ENCODE measurements at regions not wholly inside any gene's neighbourhood (a gene's known extent, or its start where the extent isn't known, plus 50 kb on each side); places are given as distances from the start of the nearest gene placed in this dataset.
"Not testable (repeated sequence)": the region's sequence is repeated elsewhere in the genome, so short reads cannot be mapped to it uniquely, and the experiment has no call there.

GRCh38 chr2:87324335-87325041 is 302.8 kb upstream of the PLGLB1 start:
- peak overlapping the region; percentile 81 for H3K27ac ChIP-seq
- DNase-seq = peak; percentile 31
- H3K4me1 ChIP-seq (ENCODE audit: insufficient read depth) = peaks cover 24% of the 10 kb centered on the region
- H3K36me3 ChIP-seq (ENCODE audit: low read depth); H4K20me1 ChIP-seq (ENCODE audit: insufficient read depth); H3K9me3 ChIP-seq (ENCODE audit: low read depth); H3K9me2 ChIP-seq (ENCODE audit: insufficient read depth); in situ Hi-C loops (cut with MboI); H3K79me2 ChIP-seq (ENCODE audit: insufficient read depth); H3K27me3 ChIP-seq (replicated peaks; ENCODE audit: insufficient read depth): not testable (repeated sequence)
- peak overlapping the region; percentile 23 for H3K4me2 ChIP-seq (ENCODE audit: unreplicated experiment)
- H3F3A ChIP-seq (ENCODE audit: insufficient read depth) = peaks cover 16% of the 10 kb centered on the region
- H3K9ac ChIP-seq = peak overlapping the region; percentile 22
- WGBS, 2 experiments (ENCODE audit: low coverage in 1 of 2, low lambda C conversion rate in 2 of 2, missing lambda C conversion rate in 2 of 2) = 3 to 6% methylated on average over 5 to 6 of the region's 6 CpGs
- peak overlapping the region; percentile 26 for H3K4me3 ChIP-seq
- H2AFZ ChIP-seq = peak overlapping the region; percentile 35; the same call in 1 of the 2 replicates

GRCh38 chr2:87325042-87325910 is 303.6 kb upstream of the PLGLB1 start:
- H2AFZ ChIP-seq; H3K79me2 ChIP-seq (ENCODE audit: insufficient read depth); H3K9me2 ChIP-seq (ENCODE audit: insufficient read depth); H3K36me3 ChIP-seq (ENCODE audit: low read depth); H3K9me3 ChIP-seq (ENCODE audit: low read depth); H3K27me3 ChIP-seq (replicated peaks; ENCODE audit: insufficient read depth); in situ Hi-C loops (cut with MboI); H4K20me1 ChIP-seq (ENCODE audit: insufficient read depth): not testable (repeated sequence)
- Histone ChIP-seq H3K4me2 (ENCODE audit: unreplicated experiment) (peak overlapping the region; percentile 57), H3K27ac (peak overlapping the region; percentile 82), H3K9ac (peak overlapping the region; percentile 58), H3F3A (ENCODE audit: insufficient read depth) (peaks cover 16% of the 10 kb centered on the region), H3K4me1 (ENCODE audit: insufficient read depth) (peaks cover 19% of the 10 kb centered on the region), H3K4me3 (peak overlapping the region; percentile 54)
- 0 to 3% methylated on average over 2 to 8 of the region's 12 CpGs for WGBS, 2 experiments (ENCODE audit: low coverage in 1 of 2, low lambda C conversion rate in 2 of 2, missing lambda C conversion rate in 2 of 2)
- DNase-seq = peak; percentile 1

GRCh38 chr2:87325911-87326294 is 304.3 kb upstream of the PLGLB1 start:
- whole genome bisulfite sequencing, 2 experiments (ENCODE audit: low coverage in 1 of 2, low lambda C conversion rate in 2 of 2, missing lambda C conversion rate in 2 of 2) = 100% methylated on average over 2 of the region's 2 CpGs
- H3K36me3 ChIP-seq (ENCODE audit: low read depth); H3K9me2 ChIP-seq (ENCODE audit: insufficient read depth); H2AFZ ChIP-seq; H3K9me3 ChIP-seq (ENCODE audit: low read depth); H3K4me3 ChIP-seq; DNase-seq; H3K27me3 ChIP-seq (replicated peaks; ENCODE audit: insufficient read depth); H4K20me1 ChIP-seq (ENCODE audit: insufficient read depth); in situ Hi-C loops (cut with MboI); H3K9ac ChIP-seq; H3K79me2 ChIP-seq (ENCODE audit: insufficient read depth): not testable (repeated sequence)
- peaks cover 16% of the 10 kb centered on the region for H3F3A ChIP-seq (ENCODE audit: insufficient read depth)
- peaks cover 19% of the 10 kb centered on the region for H3K4me1 ChIP-seq (ENCODE audit: insufficient read depth)
- H3K27ac ChIP-seq = peak overlapping the region; percentile 82
- peak overlapping the region; percentile 50 for H3K4me2 ChIP-seq (ENCODE audit: unreplicated experiment)

GRCh38 chr2:87326754-87327153 is 305.1 kb upstream of the PLGLB1 start:
- in situ Hi-C loops (cut with MboI); H2AFZ ChIP-seq; H4K20me1 ChIP-seq (ENCODE audit: insufficient read depth); H3K79me2 ChIP-seq (ENCODE audit: insufficient read depth); H3K9ac ChIP-seq; H3K36me3 ChIP-seq (ENCODE audit: low read depth); H3K4me2 ChIP-seq (ENCODE audit: unreplicated experiment); H3K9me3 ChIP-seq (ENCODE audit: low read depth); DNase-seq; H3K9me2 ChIP-seq (ENCODE audit: insufficient read depth); H3K4me3 ChIP-seq; H3K27me3 ChIP-seq (replicated peaks; ENCODE audit: insufficient read depth); H3K27ac ChIP-seq: not testable (repeated sequence)
- 56 to 64% methylated on average over 2 of the region's 3 CpGs for WGBS, 2 experiments (ENCODE audit: low coverage in 1 of 2, low lambda C conversion rate in 2 of 2, missing lambda C conversion rate in 2 of 2)
- Histone ChIP-seq H3K4me1 (ENCODE audit: insufficient read depth) (peaks cover 19% of the 10 kb centered on the region), H3F3A (ENCODE audit: insufficient read depth) (peaks cover 16% of the 10 kb centered on the region)

- H4K20me1 ChIP-seq (ENCODE audit: insufficient read depth); H3K9me2 ChIP-seq (ENCODE audit: insufficient read depth); H3K79me2 ChIP-seq (ENCODE audit: insufficient read depth); H3K4me2 ChIP-seq (ENCODE audit: unreplicated experiment); H3K9ac ChIP-seq; H3K36me3 ChIP-seq (ENCODE audit: low read depth); H3K27ac ChIP-seq; H3K4me3 ChIP-seq; in situ Hi-C loops (cut with MboI); H3K27me3 ChIP-seq (replicated peaks; ENCODE audit: insufficient read depth); DNase-seq; H2AFZ ChIP-seq; H3K9me3 ChIP-seq (ENCODE audit: low read depth): not testable (repeated sequence)
- 100% methylated on average over 4 of the region's 4 CpGs; no CpG with 5 or more reads in 1 of the 2 experiments for WGBS, 2 experiments (ENCODE audit: low coverage in 1 of 2, low lambda C conversion rate in 2 of 2, missing lambda C conversion rate in 2 of 2)
- Histone ChIP-seq H3K4me1 (ENCODE audit: insufficient read depth) (peaks cover 19% of the 10 kb centered on the region), H3F3A (ENCODE audit: insufficient read depth) (peaks cover 16% of the 10 kb centered on the region)
These were observed 306.2 kb upstream of the PLGLB1 start for GRCh38 chr2:87327648-87328371.

GRCh38 chr2:87329529-87329928 is 307.9 kb upstream of the PLGLB1 start:
- H3K36me3 ChIP-seq (ENCODE audit: low read depth); H3F3A ChIP-seq (ENCODE audit: insufficient read depth); H3K9me2 ChIP-seq (ENCODE audit: insufficient read depth); DNase-seq; H4K20me1 ChIP-seq (ENCODE audit: insufficient read depth); H2AFZ ChIP-seq; H3K4me3 ChIP-seq; in situ Hi-C loops (cut with MboI); H3K27me3 ChIP-seq (replicated peaks; ENCODE audit: insufficient read depth); H3K9ac ChIP-seq; H3K79me2 ChIP-seq (ENCODE audit: insufficient read depth); H3K4me1 ChIP-seq (ENCODE audit: insufficient read depth); H3K4me2 ChIP-seq (ENCODE audit: unreplicated experiment); H3K9me3 ChIP-seq (ENCODE audit: low read depth); H3K27ac ChIP-seq: not testable (repeated sequence)
- 78 to 79% methylated on average over 6 of the region's 7 CpGs for WGBS, 2 experiments (ENCODE audit: low coverage in 1 of 2, low lambda C conversion rate in 2 of 2, missing lambda C conversion rate in 2 of 2)

GRCh38 chr2:87330486-87330885 is 308.8 kb upstream of the PLGLB1 start:
- H3K4me3 ChIP-seq; H3K9me3 ChIP-seq (ENCODE audit: low read depth); H3K79me2 ChIP-seq (ENCODE audit: insufficient read depth); H4K20me1 ChIP-seq (ENCODE audit: insufficient read depth); H3K9ac ChIP-seq; H3K27ac ChIP-seq; H3K27me3 ChIP-seq (replicated peaks; ENCODE audit: insufficient read depth); H3K36me3 ChIP-seq (ENCODE audit: low read depth); H3K4me2 ChIP-seq (ENCODE audit: unreplicated experiment); H3K9me2 ChIP-seq (ENCODE audit: insufficient read depth); in situ Hi-C loops (cut with MboI); H3F3A ChIP-seq (ENCODE audit: insufficient read depth); DNase-seq; H2AFZ ChIP-seq: not testable (repeated sequence)
- 0% methylated on average over 1 of the region's 4 CpGs; no CpG with 5 or more reads in 1 of the 2 experiments for WGBS, 2 experiments (ENCODE audit: low coverage in 1 of 2, low lambda C conversion rate in 2 of 2, missing lambda C conversion rate in 2 of 2)
- H3K4me1 ChIP-seq (ENCODE audit: insufficient read depth) = peaks cover 13% of the 10 kb centered on the region; the same call in 1 of the 2 replicates
